Adrenal gland (tissue), 9 donors: ENCODE measurements at regions not wholly inside any gene's neighbourhood (a gene's known extent, or its start where the extent isn't known, plus 50 kb on each side); places are given as distances from the start of the nearest gene placed in this dataset.
"Not testable (repeated sequence)": the region's sequence is repeated elsewhere in the genome, so short reads cannot be mapped to it uniquely, and the experiment has no call there.

ENCODE experiments used
- DNase-seq, 7 donors: peaks; one replicate each; pipeline ENCODE4 v3.0.0-alpha.2; 2019 to 2020
- H3K27ac ChIP-seq, 5 donors: fragments of 200-600 bp; sonication (generic) in 4 of 5; 1 replicate in 3 of 5; 2 replicates in 2 of 5; pipeline versions ENCODE4 v1.5.1 to v1.8.0; 2016 to 2020; ENCODE audit warnings: mild to moderate bottlenecking in 1 of 5
- H3K27me3 ChIP-seq: fragments of 200-600 bp; 2 replicates; pipeline ENCODE4 v1.8.0; 2021
- H3K36me3 ChIP-seq, 2 donors: fragments of 200-600 bp; replicated peaks in 1 of 2; 1 replicate in 1 of 2; 2 replicates in 1 of 2; pipeline versions ENCODE4 v1.5.1 to v1.8.0; 2018 to 2022
- H3K4me1 ChIP-seq, 2 donors: fragments of 200-600 bp; replicated peaks in 1 of 2; 1 replicate in 1 of 2; 2 replicates in 1 of 2; pipeline versions ENCODE4 v1.5.1 to v1.8.0; 2018 to 2021
- H3K4me3 ChIP-seq, 4 donors: fragments of 200-600 bp; sonication (generic) in 3 of 4; one replicate each; pipeline ENCODE4 v1.5.1; 2016 to 2018
- H3K9me3 ChIP-seq, 3 donors: fragments of 200-600 bp; sonication (generic) in 1 of 3; replicated peaks in 1 of 3; 1 replicate in 2 of 3; 2 replicates in 1 of 3; pipeline versions ENCODE4 v1.5.1 to v1.8.0; 2016 to 2021
- CTCF ChIP-seq, 6 experiments: fragments of 450-650 bp in 4 of 6; fragments of 200-600 bp in 2 of 6; sonication (generic) in 1 of 6; IDR thresholded peaks; 1 replicate in 5 of 6; 2 replicates in 1 of 6; pipeline versions ENCODE4 v1.5.1 to v1.8.0; 2016 to 2021; ENCODE audit warnings: antibody characterized with exemption in 6 of 6, mild to moderate bottlenecking in 2 of 6, moderate library complexity in 1 of 6
- POLR2A ChIP-seq, 2 donors: fragments of 450-650 bp; IDR thresholded peaks; one replicate each; pipeline ENCODE4 v1.6.1; 2017; ENCODE audit warnings: antibody characterized with exemption in 2 of 2, mild to moderate bottlenecking in 2 of 2, moderate library complexity in 1 of 2
- WGBS, 4 donors: extraction: QIAGEN DNeasy Blood & Tissue Kit in 2 of 4; methylation state at CpG; one replicate each; pipeline versions ENCODE4 v1.1.5 to v1.1.7; 2013 to 2017; 5-methylcytosine and 5-hydroxymethylcytosine counted together
- intact Hi-C, 2 donors: fragments of 100-400 bp; cut with DNase I; formaldehyde crosslinking; loops; one replicate each; pipeline versions ENCODE4 v1.14.1 to v1.15.0; 2022 to 2023
- donor health status: healthy with polysubstance abuse.
- donor health status: Bipolar disorder and iron deficiency.
- donor health status: DM: yes; HTN: yes; CAD: no.
- donor health status: DM: no; HTN: no; CAD: no.
- donor health status: DM: no; HTN: no; CAD: no.

GRCh38 chr1:96214982-96215381 is 506.6 kb upstream of the PTBP2 start:
- intact Hi-C loops: no loop called here
- TF ChIP-seq POLR2A (IDR thresholded peaks at IDR 0.05) (no peak), CTCF (IDR thresholded peaks at IDR 0.05) (no peak)

GRCh38 chr1:96220651-96221050 is 500.9 kb upstream of the PTBP2 start:
- TF ChIP-seq CTCF (IDR thresholded peaks at IDR 0.05) (no peak), POLR2A (IDR thresholded peaks at IDR 0.05) (no peak)

More at GRCh38 chr1:96214982-96215381, 506.6 kb upstream of the PTBP2 start:
- Histone ChIP-seq H3K4me1 (no peaks in the 10 kb centered on the region), H3K4me3 (no peak overlapping the region), H3K27me3 (no peaks in the 10 kb centered on the region), H3K36me3 (no peaks in the 10 kb centered on the region), H3K27ac (no peak overlapping the region), H3K9me3 (no peaks in the 10 kb centered on the region)
- no peak for DNase-seq
- WGBS, 4 donors: 49 to 69% (median 65%) methylated on average over 2 of the region's 2 CpGs

GRCh38 chr1:96222701-96223100 is 498.9 kb upstream of the PTBP2 start:
- intact Hi-C loops: no loop called here
- no peak overlapping the region for H3K27ac ChIP-seq
- H3K9me3 ChIP-seq: no peaks in the 10 kb centered on the region
- no peak overlapping the region for H3K4me3 ChIP-seq
- DNase-seq: no peak
- 65 to 87% (median 72%) methylated on average over 2 of the region's 2 CpGs for WGBS, 4 donors
- H3K36me3 ChIP-seq: no peaks in the 10 kb centered on the region
- no peaks in the 10 kb centered on the region for H3K4me1 ChIP-seq
- no peaks in the 10 kb centered on the region for H3K27me3 ChIP-seq
- TF ChIP-seq CTCF (IDR thresholded peaks at IDR 0.05) (no peak), POLR2A (IDR thresholded peaks at IDR 0.05) (no peak)

More at GRCh38 chr1:96220651-96221050, 500.9 kb upstream of the PTBP2 start:
- intact Hi-C loops: no loop called here
- Histone ChIP-seq H3K9me3 (no peaks in the 10 kb centered on the region), H3K4me3 (no peak overlapping the region), H3K4me1 (no peaks in the 10 kb centered on the region), H3K36me3 (no peaks in the 10 kb centered on the region), H3K27ac (no peak overlapping the region), H3K27me3 (no peaks in the 10 kb centered on the region)
- 67 to 76% (median 71%) methylated on average over 3 of the region's 3 CpGs for WGBS, 4 donors
- DNase-seq: no peak

GRCh38 chr1:96224229-96224628 is 497.4 kb upstream of the PTBP2 start:
- 91 to 93% (median 93%) methylated on average over 13 to 20 of the region's 20 CpGs; no CpG with 5 or more reads in 1 of the 4 donors for WGBS, 4 donors
- H3K4me1 ChIP-seq, H3K4me3 ChIP-seq, H3K27me3 ChIP-seq, intact Hi-C loops, H3K36me3 ChIP-seq, H3K27ac ChIP-seq, H3K9me3 ChIP-seq, DNase-seq: not testable (repeated sequence)

- no peak overlapping the region for H3K4me3 ChIP-seq
- DNase-seq: no peak
- no peaks in the 10 kb centered on the region for H3K9me3 ChIP-seq
- WGBS, 4 donors: 80 to 88% (median 81%) methylated on average over 3 of the region's 3 CpGs
- H3K36me3 ChIP-seq: no peaks in the 10 kb centered on the region
- H3K27ac ChIP-seq: no peak overlapping the region
- TF ChIP-seq POLR2A (IDR thresholded peaks at IDR 0.05): no peak
- no peak for TF ChIP-seq CTCF (IDR thresholded peaks at IDR 0.05)
- intact Hi-C loops: loop anchor here in 1 of 2 donors (10.0 kb wide), 1 partner anchor 611 kb away; no protein-coding TSS in a partner anchor
- H3K4me1 ChIP-seq: no peaks in the 10 kb centered on the region
- no peaks in the 10 kb centered on the region for H3K27me3 ChIP-seq
Observed at GRCh38 chr1:96233422-96233821, 488.2 kb upstream of the PTBP2 start.
